K562 (cell line): ENCODE measurements at regions not wholly inside any gene's neighbourhood (a gene's known extent, or its start where the extent isn't known, plus 50 kb on each side); places are given as distances from the start of the nearest gene placed in this dataset.

Experiments used
- ATAC-seq: fragments of 200-7000 bp; cut with Tn5 transposase; 3 replicates; pipeline ENCODE4 v1.9.1; 2020; ENCODE audit warnings: moderate library complexity
- BruUV-seq: library from RNA; stranded (reverse); fragments of 400-500 nt; replicated peaks from 2 replicates; lab custom pipeline; 2021; lab: Mats Ljungman, UMichigan
- CTCF ChIA-PET: fragments of 300-600 bp; formaldehyde crosslinking; extraction: SDS; loops from one replicate; lab custom pipeline; 2021; ENCODE audit warnings: low intra/inter-chr PET ratio; lab: Yijun Ruan, JAX
- POLR2A ChIA-PET: fragments of 300-600, 350-650 bp; sonication (Branson Sonifier 250); formaldehyde crosslinking; extraction: SDS; loops from one replicate; lab custom pipeline; 2021; ENCODE audit warnings: antibody characterized with exemption, inconsistent platforms; lab: Yijun Ruan, JAX
- DNase-seq, 4 experiments: peaks; one replicate each; pipeline versions ENCODE4 v3.0.0 to v3.0.0-alpha.2; 2011 to 2018; ENCODE audit warnings: low spot score in 3 of 4, mixed read lengths in 3 of 4; ENCODE audit errors: extremely low read depth in 1 of 4
- FAIRE-seq: peaks from 2 replicates; lab custom pipeline; 2011; peaks lifted over from hg19 to GRCh38; lab: Jason Lieb, UNC
- H2AFZ ChIP-seq: 2 replicates; pipeline ENCODE4 v1.6.0; 2011; ENCODE audit warnings: low read depth, low read length, control low read depth, inconsistent platforms
- H3K27ac ChIP-seq: fragments of 200-600 bp; 3 replicates; pipeline ENCODE4 v1.8.0; 2011; ENCODE audit warnings: low read depth, mild to moderate bottlenecking, control low read depth, inconsistent platforms, low read length, moderate library complexity, mixed read lengths; ENCODE audit errors: extremely low read depth
- H3K27me3 ChIP-seq, 2 experiments: fragments of 300-600 bp in 1 of 2; 2 replicates in 1 of 2; 3 replicates in 1 of 2; pipeline versions ENCODE4 v1.6.0 to v1.8.0; 2011; ENCODE audit warnings: inconsistent platforms in 2 of 2, low read length in 2 of 2, mild to moderate bottlenecking in 1 of 2, mixed read lengths in 1 of 2, moderate library complexity in 1 of 2; ENCODE audit not compliant: control insufficient read depth in 2 of 2, insufficient read depth in 2 of 2
- H3K36me3 ChIP-seq: fragments of 300-600 bp; 3 replicates; pipeline ENCODE4 v1.8.0; 2011; ENCODE audit warnings: mild to moderate bottlenecking, low read length, inconsistent platforms; ENCODE audit not compliant: control insufficient read depth, insufficient read depth
- H3K4me1 ChIP-seq, 2 experiments: fragments of 200-600 bp in 1 of 2; replicated peaks in 1 of 2; 2 replicates in 1 of 2; 3 replicates in 1 of 2; pipeline versions ENCODE4 v1.5.1 to v1.8.0; 2011; ENCODE audit warnings: inconsistent platforms in 2 of 2, low read length in 2 of 2, mild to moderate bottlenecking in 1 of 2, mixed read lengths in 1 of 2, moderate library complexity in 1 of 2; ENCODE audit not compliant: control insufficient read depth in 2 of 2, insufficient read depth in 2 of 2
- H3K4me2 ChIP-seq: 2 replicates; pipeline ENCODE4 v1.6.1; 2011; ENCODE audit warnings: low read length, control low read depth, inconsistent platforms, mixed read lengths; ENCODE audit not compliant: insufficient read depth
- H3K4me3 ChIP-seq: fragments of 200-600 bp; sonication (generic), shearing (Covaris generic); 2 replicates; pipeline ENCODE4 v1.5.1; 2016; ENCODE audit warnings: control low read depth, inconsistent platforms
- H3K79me2 ChIP-seq: fragments of 200-600 bp; 3 replicates; pipeline ENCODE4 v1.8.0; 2011; ENCODE audit warnings: low read length, inconsistent platforms; ENCODE audit not compliant: control insufficient read depth, insufficient read depth
- H3K9ac ChIP-seq, 2 experiments: 2 replicates each; pipeline versions ENCODE4 v1.6.0 to v1.6.1; 2011; ENCODE audit warnings: low read depth in 2 of 2, low read length in 2 of 2, control low read depth in 1 of 2, inconsistent platforms in 1 of 2, mild to moderate bottlenecking in 1 of 2, mixed read lengths in 1 of 2; ENCODE audit not compliant: insufficient read depth in 1 of 2
- H3K9me1 ChIP-seq: one replicate; pipeline ENCODE4 v1.6.0; 2011; ENCODE audit warnings: inconsistent platforms, mild to moderate bottlenecking, low read length, moderate library complexity; ENCODE audit not compliant: control insufficient read depth, insufficient read depth
- H3K9me3 ChIP-seq: replicated peaks from 2 replicates; pipeline ENCODE4 v1.5.1; 2011; ENCODE audit warnings: low read depth, low read length, inconsistent platforms; ENCODE audit not compliant: control insufficient read depth, insufficient read depth
- H4K20me1 ChIP-seq: replicated peaks from 2 replicates; pipeline ENCODE4 v1.6.1; 2011; ENCODE audit warnings: low read length, inconsistent platforms, mixed read lengths; ENCODE audit not compliant: control insufficient read depth, insufficient read depth
- BHLHE40 ChIP-seq: IDR thresholded peaks from 2 replicates; pipeline ENCODE4 v1.6.1; 2011; ENCODE audit warnings: low read length, improper control_type of control experiment
- CREB5 ChIP-seq: fragments of 250-450 bp; sonication (Bioruptor Pico); IDR thresholded peaks from 2 replicates; pipeline ENCODE4 v1.5.0; 2020; ENCODE audit warnings: mild to moderate bottlenecking
- HNRNPUL1 ChIP-seq: fragments of 200-400 bp; formaldehyde crosslinking; IDR thresholded peaks from 2 replicates; pipeline ENCODE4 v1.6.1; 2017; ENCODE audit warnings: low read length
- RB1 ChIP-seq: fragments of 450-650 bp; IDR thresholded peaks from 2 replicates; pipeline ENCODE4 v1.6.1; 2017; ENCODE audit warnings: low read depth, mild to moderate bottlenecking
- SFPQ ChIP-seq: fragments of 200-400 bp; formaldehyde crosslinking; IDR thresholded peaks from 2 replicates; pipeline ENCODE4 v1.6.1; 2017; ENCODE audit warnings: mild to moderate bottlenecking, low read depth, low read length, moderate library complexity
- SPI1 ChIP-seq: IDR thresholded peaks from 2 replicates; pipeline ENCODE4 v1.6.1; 2011; ENCODE audit warnings: low read depth, low read length, control low read depth, borderline replicate concordance
- XRCC5 ChIP-seq: fragments of 200-400 bp; formaldehyde crosslinking; IDR thresholded peaks from 2 replicates; pipeline ENCODE4 v1.6.1; 2017; ENCODE audit warnings: low read depth, mild to moderate bottlenecking, low read length
- WGBS: fragments of 100-300 bp; shearing (Covaris generic); methylation state at CpG from one replicate; pipeline ENCODE4 v1.1.6; 2016; ENCODE audit warnings: low coverage, mixed read lengths; ENCODE audit not compliant: insufficient coverage; ENCODE audit errors: missing lambda C conversion rate; 5-methylcytosine and 5-hydroxymethylcytosine counted together
- in situ Hi-C: fragments of 300-500 bp; cut with MboI; formaldehyde crosslinking; loops from 4 replicates; pipeline ENCODE4 v1.15.0; 2018; ENCODE audit warnings: inconsistent platforms, mixed read lengths
- intact Hi-C: fragments of 100-400 bp; cut with micrococcal nuclease; formaldehyde crosslinking; loops from 2 replicates; pipeline ENCODE4 v1.14.2; 2022

- 0% methylated on average over 2 of the region's 2 CpGs for WGBS
- Histone ChIP-seq H3K9me3 (no peaks in the 10 kb centered on the region), H3K27ac (no peak overlapping the region), H3K36me3 (no peaks in the 10 kb centered on the region), H2AFZ (no peak overlapping the region), H3K4me3 (no peak overlapping the region), H3K27me3 (no peaks in the 10 kb centered on the region), H4K20me1 (no peaks in the 10 kb centered on the region), H3K9me1 (no peaks in the 10 kb centered on the region), H3K79me2 (no peaks in the 10 kb centered on the region), H3K4me2 (no peak overlapping the region), H3K9ac (no peak overlapping the region), H3K4me1 (no peaks in the 10 kb centered on the region)
- no peak for FAIRE-seq
- TF ChIP-seq BHLHE40, result no peak
- no peak for TF ChIP-seq SFPQ
- no peak for TF ChIP-seq HNRNPUL1
- TF ChIP-seq CREB5 (CRISPR knock-in tag), result no peak
- no peak for TF ChIP-seq XRCC5
- TF ChIP-seq SPI1, result no peak
- no peak for TF ChIP-seq RB1
- CTCF ChIA-PET, result no interaction called here
- DNase-seq, result no peak
- in situ Hi-C loops (no loop called here), intact Hi-C loops (no loop called here)
- ATAC-seq, result no peak
- BruUV-seq, result no TSS peak
- POLR2A ChIA-PET, result no interaction called here
Measured at GRCh38 chr5:162816816-162817215, 620.6 kb upstream of the CCNG1 start.
